HG02981 (cell line): ENCODE measurements at regions not wholly inside any gene's neighbourhood (a gene's known extent, or its start where the extent isn't known, plus 50 kb on each side); places are given as distances from the start of the nearest gene placed in this dataset.

Source experiments
- ATAC-seq: cut with Tn5 transposase; IDR thresholded peaks from one replicate; pipeline ENCODE4 v1.9.1; 2021; ENCODE audit warnings: mild to moderate bottlenecking, moderate library complexity; ENCODE audit not compliant: unreplicated experiment

DNA sequence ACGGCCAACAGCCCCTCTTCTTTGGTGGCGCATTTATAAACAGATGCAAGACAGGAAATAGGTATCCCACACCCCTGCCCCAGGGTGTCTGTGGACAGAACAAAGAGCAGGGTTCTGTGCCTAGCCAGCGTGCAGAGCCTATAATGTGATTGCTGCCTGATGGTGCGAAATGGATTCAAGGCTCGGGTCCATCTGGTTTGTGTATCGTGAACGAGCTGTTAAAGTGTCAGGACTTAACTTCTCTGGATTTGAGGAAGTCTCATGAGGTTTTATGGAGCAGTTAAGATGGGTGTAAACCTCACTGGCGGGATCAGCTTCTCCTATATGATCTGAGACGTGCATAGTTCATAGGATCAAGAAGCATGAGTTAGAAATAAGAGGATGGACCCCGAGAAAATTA is 388.7 kb upstream of the TBX3 start:
- ATAC-seq, result no peak

DNA sequence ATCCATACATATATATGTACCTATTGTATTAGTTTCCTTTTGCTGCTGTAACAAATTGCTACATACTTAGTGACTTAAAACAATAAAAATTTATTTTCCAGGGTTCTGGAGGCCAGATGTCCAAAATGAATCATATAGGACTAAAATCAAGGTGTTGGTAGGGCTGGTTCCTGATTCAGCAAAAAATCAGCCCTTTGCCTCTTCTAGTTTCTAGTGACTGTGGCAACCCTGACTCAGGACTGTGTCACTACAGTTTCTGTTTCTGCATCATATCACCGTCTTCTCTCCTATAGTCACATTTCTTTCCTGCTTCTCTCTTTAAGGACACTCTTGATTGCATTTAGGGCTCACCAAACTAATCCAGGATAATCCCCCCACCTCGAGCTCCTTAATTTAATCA is 386.3 kb upstream of the TBX3 start:
- ATAC-seq, result no peak

DNA sequence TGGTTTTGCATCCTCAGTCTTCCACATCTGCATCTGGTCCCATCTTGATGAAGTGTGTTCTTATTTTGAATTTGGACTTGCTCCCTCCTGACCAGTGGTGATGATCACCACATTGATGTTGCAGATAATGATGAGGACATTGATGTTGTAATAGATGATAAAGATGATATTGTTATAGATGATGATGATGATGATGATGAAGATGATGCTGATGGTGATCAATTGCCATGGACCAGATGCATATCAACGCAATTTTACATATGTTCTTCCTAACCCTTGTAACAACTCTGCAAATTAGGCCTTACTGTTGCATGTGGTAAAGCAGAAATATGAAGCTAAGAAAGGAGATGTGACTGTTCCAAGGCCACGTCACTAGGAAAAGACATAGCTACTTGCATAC is 380.3 kb upstream of the TBX3 start:
- ATAC-seq, result no peak

DNA sequence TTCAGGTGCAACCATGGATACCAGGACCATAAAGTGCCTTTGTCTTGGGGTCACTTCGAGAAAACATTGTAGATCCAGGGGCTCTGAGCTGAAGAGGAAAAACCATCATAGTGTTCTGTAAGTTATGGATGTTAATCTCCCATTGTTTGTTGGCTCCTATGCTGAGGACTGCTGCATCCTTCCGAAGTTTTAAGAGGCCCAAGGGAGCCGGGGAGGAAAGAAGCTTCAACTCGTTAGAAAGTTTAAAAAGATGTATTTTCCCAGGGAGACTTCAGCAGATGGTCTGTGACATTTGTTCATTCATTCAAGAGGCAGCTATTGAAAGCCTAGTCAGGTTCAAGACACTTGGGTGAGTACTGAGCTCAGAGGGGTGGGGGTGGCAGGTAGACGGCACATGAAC is 378.8 kb upstream of the TBX3 start:
- no peak for ATAC-seq

DNA sequence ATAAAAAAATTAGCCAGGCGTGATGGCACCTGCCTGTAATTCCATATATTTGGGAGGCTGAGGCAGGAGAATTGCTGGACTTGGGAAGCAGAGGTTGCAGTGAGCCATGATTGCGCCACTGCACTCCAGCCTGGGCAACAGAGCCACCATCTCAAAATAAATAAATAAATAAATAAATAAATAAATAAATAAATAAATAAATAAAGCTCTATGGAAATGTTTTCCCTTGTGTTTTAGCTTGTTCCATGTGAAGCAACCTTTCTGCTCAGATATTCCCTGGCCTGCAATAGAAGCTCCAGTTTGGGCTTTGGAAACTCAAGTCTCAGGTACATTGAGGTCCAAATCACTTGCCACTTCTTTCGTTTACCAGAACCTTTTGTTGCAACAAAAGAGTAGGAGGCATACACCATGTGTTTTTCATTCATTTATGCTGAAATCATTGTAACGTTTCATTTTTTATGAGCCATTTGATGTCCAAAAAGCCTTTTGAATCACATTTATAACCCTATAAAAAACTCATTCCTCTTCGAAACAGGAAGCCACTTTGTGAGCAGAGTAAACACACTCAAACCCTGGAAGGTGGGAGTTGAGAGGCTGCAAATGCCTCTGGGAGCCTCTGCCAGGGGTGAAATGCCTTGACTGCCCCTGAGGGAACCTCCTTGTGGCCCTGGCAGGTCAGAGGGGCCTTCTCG is 376.6 kb upstream of the TBX3 start:
- ATAC-seq, result no peak

DNA sequence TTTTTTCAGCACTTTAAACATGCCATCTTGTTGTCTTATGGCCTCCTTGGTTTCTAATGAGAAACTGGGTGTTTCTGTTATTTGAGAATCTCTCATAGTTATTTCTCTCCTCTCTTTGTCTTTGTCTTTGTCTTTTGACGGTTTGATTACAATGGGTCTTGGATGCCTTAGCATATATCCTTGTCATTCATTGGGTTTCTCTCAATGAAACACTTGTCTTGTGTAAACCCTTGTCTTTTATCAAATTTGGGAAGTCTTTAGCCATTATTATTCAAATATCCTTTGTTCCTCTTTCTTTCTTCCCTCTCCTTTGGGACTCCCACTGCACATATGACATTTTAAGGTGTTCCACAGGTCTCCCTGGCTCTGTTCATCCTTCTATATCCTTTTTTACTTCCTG is 373.5 kb upstream of the TBX3 start:
- ATAC-seq, result no peak

DNA sequence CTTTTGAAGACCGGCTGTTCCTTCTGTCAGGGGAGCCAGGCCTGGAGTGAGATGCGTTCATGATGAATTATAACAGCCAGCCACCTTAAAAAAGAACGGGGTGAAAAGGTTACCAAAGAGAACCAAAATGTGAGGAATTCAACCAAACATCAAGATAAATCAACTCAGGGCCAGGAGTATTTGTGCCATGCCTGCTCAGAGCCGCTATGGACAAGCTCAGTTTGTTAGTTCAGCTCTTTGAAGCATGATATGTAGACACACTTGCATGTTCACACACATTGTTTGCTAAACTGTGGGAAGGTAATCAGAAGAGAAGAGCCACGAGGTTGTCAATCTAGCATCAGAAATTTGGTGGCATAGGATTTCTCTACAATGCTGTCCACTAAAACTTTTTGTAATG is 367.4 kb upstream of the TBX3 start:
- ATAC-seq, result no peak

DNA sequence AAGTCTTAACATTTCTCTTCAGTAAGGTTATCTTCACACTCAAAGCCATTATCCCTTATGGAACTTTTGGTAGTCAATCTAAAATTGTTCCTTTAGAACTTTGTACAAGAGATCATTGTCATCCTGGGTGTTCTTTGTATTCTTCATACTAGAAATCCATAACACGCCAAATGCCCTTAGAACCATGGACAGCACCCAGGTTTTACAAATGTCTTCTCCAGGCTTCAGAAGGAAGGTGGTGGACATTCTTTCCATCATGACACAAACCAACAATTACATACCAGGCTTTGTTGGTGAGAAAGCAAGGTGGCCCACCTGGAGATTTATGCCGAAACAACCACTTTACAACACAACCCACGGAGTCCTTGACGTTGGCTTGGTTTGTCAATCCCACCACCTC is 365.6 kb upstream of the TBX3 start:
- no peak for ATAC-seq

DNA sequence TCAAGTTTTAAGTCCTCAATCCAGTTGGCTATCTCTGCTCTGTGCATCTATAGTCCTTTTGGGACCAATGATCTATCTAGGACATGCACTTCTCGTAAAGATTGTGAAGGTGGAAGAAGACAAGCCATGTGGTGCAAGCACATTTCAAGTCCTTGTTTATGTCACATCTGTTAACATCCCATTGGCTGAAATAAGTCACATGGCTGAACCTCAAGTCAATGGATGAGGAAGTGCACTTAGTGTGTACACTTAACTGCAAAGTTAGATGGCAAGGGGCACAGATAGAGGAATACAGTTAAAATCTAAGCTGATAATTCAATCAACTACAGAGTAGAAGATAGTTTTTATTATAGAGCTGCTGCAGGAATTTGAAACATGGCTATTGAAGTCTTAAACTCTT is 362.8 kb upstream of the TBX3 start:
- ATAC-seq, result no peak

DNA sequence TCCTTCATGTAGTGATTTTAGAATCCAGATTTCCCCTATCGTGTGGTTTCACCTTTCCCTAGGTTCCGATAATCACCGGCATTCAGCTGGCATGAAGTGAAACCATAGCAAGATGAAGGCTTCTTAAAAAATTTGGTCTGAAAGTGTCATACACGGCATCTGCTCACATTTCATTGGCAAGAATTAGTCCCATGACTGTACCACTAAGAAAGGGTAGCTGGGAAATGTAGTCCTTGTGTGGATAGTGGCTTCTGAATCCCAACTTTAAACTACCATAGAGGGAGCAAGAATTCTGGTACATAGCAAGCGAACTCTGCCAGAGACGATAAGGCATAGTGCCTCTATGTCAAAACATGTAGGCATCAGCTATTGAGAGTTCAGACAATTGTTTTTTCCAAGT is 360.1 kb upstream of the TBX3 start:
- ATAC-seq, result no peak

DNA sequence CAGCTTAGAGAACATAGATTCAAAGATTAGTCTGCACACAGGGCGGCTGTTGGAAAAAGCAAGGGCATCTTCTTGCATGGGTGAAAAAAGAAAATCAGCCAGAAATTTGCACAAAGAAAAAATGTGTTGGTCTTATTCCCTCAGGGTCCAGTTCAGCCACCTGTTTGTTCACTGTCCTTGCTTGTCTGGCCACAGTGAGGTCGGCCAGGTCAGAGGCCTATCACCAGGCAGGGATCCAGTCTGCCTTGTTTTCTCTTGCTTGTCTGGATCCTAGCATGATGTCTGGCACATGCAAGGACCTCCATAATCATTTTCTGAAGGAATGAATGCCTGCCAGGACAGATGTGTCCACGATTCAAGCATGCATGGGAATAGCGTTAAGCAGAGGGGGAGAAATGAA is 359.1 kb upstream of the TBX3 start:
- no peak for ATAC-seq

DNA sequence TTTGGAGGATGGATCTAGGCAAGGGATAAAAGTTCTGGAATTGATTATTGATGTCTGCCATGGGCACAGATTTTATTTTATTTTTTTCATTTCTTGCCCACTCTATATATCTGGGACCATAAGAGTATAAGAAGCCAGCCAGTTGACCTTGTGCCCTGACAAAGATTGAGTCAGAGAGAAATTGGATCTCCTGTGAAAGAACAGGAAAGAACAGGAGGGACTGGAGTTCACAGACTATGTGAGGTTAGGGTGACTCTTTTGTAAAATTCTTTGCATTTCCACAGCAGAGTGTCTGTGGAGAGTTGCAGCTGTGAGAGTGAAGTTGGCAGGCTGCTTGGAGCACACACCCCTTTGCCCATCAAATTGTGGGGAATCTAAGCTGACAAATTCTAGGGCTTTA is 358.4 kb upstream of the TBX3 start:
- ATAC-seq, result no peak

DNA sequence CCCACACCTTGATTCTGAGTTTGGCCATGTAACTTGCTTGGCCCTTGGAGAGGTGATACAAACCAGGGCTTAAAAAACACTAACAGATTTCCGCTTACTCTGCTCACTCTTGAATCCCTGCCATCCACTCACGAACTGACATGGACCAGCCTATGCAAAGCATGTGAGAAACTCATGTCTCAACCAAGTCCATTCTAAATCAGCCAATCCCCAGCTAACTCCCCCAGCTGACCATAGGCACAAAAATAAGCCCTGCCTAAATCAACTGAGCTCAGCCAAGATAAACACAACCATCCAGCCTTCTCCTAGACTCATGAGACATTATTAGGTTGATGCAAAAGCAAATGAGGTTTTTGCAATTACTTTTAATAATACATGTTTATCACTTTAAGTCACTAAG is 353.9 kb upstream of the TBX3 start:
- no peak for ATAC-seq

DNA sequence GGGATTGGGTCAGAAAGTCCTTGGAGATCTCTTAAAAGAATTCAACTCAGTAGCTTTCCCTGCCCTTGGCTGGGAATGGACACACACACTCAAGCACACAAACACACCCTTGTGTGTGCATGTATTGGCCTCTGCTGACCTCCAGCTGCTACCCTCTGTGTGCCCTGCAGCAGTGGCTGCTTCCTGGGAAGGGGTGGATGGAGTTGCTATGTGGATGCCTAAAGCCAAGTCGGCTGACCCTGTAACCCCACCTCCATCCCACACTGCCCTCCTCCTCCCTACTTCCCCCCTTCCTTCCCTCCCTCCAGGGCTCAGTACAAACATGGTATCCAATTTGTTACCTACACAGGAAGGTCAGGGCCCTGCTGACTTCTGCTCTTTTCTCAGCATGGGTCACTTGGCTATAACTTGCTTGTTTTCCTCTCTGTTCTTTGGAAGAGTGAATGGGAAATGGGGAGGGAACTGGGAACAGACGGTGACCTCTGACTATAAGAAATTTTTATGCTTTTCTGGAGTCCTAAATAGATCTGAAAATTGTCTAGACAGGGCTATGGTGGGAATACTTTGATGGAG is 351.6 kb upstream of the TBX3 start:
- no peak for ATAC-seq

DNA sequence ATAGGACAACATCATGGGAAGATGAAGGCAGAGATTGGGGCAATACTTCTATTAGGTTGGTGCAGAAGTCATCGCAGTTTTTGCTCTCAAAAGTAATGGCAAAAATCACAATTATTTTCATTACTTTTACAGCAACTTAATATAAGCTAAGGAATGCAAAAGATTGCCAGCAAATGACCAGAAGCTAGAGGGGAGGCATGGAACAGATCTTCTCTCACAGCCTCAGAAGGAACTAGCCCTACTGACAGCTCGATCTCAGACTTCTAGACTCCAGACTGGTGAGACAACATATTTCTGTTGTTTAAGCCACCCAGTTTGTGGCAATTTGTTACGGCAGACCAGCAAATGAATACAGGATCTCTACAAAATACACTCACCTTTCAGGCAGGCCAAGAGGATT is 348.5 kb upstream of the TBX3 start:
- ATAC-seq, result no peak

DNA sequence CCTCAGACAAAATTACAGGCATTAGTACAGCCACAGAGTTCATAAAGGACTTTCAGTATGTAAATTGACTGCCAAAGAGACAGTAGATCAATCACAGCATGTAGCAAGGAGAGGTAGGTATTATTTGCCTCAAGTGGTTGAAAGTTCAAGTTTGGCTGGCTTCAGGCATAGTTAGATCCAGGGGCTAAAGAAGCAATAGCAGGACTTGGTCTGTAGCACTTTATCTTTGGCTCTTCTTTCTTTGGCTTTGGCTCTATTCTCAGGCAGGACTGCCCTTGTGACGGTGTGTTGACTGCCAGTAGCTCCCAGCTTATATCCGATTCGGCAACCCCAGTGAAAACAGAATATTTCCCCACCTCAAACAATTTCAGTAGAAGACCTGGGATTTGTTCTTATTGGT is 346.0 kb upstream of the TBX3 start:
- no peak for ATAC-seq

DNA sequence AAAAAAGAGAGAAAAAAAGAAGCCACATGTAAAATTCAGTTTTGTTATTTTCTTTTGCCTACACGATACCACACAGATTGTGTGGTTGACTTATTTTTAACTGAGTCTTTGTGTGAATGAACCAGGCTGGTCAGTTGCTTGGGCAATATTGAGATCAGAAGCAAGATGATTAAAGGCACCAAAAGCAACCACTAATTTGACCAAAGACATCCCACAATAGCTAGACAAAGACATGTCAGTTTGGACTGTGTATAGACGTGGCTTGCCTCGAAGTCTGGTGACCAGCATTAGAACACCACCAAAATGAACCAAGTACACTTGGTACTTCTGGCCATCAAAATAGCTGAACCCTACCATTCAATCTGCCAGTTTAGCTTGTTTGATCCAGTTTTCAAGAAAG is 340.6 kb upstream of the TBX3 start:
- no peak for ATAC-seq

DNA sequence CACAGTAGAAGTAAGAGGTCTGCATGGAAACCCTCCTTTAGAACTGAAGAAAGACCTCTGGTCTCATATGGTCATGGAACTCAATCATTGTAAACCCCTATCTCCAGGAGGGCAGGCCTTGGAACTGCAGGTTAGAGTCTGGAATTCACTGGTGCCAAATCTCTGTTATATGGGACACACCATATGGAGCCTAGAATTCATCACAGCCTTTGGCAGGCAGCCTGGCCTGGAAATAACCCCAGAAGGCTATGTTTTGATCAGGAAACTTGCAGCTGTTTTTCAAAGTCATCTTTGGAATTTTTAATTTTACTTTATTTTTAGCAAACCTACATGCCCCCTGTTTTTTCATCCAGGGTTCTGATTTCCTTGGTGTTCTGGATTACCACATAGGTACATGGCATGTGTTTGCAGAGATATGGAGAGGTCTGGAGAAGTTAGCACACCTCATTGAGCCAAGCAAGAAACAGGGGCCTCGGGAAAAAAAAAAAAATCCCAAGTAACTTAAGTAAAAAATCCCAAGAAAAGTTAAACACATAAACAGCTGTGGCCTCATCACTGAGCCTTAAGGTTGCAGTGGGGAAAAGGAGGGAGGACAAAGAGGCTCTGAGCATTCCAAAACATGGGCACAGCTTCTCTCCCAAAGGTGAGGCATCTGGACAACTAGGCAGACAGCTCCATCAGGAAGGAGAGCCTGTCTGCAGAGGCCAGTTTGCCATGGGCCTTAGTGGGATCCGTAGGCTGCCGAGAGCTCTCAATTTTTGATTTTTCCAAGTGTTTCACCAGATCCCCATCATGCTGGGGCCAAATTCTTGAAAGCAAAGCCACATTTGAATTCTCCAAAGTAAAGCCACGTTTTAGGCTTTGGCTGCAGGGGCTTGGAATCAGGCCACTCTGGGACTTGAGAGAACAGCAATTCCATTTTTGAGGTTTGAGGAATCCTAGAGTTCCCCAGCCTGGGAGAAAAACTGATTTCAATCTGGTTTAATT is 339.6 kb upstream of the TBX3 start:
- ATAC-seq, result no peak

DNA sequence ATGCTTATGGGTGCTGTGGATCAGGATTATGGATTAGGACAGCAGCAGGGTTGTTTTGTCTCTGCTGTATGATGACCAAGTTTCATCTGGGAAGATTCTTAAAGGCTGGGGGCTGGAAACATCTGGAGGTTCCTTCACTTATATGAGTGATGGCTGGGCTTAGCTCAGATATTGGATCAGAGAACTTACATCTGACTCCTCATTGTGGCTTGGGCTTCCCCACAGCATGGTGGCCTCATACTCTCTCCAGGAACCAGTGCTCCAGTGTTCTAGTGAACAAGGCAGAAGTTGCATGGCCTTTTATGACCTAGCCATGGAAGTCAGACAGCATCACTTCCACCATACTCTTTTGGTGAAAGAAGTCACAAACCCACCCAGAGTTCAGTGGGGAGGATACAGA is 336.1 kb upstream of the TBX3 start:
- no peak for ATAC-seq

DNA sequence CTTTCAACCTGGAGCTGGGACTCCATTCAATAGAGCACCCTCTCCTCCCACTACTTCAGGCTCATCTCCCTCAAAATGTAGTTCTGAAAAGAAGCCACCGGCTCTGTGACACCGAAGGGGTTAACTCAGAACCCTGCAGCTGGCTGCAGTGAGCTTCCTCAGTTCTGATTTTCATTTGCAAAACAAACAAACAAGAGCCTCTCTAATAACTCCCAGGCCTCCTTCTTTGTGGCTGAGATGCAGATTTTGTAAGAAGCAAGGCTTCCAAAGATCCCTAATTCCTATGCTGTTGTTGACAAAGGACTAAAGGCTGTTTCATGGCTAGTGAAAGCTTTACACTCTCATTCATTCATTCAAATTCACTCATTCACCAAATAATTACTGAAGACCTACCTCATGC is 333.4 kb upstream of the TBX3 start:
- no peak for ATAC-seq

DNA sequence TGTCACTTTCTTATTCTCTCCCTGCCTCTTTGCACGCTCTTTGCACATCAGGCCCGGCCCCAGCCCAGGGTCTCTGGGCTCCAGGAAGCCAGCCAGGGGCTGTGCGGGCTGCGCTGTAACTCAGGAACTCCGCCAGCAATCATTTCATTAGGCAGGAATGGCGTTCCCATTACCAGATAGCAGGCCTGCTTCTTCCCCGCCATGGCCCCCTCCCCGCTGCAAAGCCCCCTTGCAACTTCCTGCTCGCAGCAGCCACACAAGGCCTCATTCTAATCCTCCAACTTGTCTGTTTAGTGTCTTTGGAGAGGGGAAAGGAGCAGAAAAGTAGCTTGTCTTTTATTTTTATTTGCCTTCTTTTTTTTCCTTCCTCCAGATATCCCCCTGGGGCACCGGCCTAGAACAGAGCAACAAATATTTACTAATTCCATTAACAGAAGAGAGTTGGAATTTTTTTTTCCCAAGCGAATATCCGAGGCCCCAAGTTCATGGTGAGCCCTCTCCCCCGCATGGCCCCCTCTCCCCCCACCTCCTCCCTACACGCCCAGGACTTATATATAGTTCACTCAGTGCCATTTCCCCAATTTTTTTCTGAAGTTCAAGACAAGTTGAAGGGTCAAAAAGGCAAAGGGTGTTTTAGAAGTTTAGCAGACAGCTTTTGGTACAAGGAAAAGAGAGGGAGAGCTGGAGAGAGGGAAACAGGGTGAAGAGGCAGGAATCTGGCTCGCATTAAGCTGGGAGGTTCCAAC is 329.4 kb upstream of the TBX3 start:
- no peak for ATAC-seq
